Activated B cell treated with CpG ODN at 0.5 μM for 24 hours (primary cell): ENCODE measurements at regions not wholly inside any gene's neighbourhood (a gene's known extent, or its start where the extent isn't known, plus 50 kb on each side); places are given as distances from the start of the nearest gene placed in this dataset.

Experiments used
- ATAC-seq: fragments of 200-7000 bp; cut with Tn5 transposase; one replicate; pipeline ENCODE4 v1.10.0; 2021; ENCODE audit warnings: low read depth, mild to moderate bottlenecking, moderate library complexity
- CTCF ChIA-PET: fragments of 350-600 bp; sonication (Branson Sonifier 250); formaldehyde crosslinking; loops from one replicate; lab custom pipeline; 2021; ENCODE audit warnings: antibody characterized with exemption; lab: Charles Lee
- POLR2A ChIA-PET: fragments of 350-600 bp; sonication (Branson Sonifier 250); formaldehyde crosslinking; loops from one replicate; lab custom pipeline; 2021; ENCODE audit warnings: antibody characterized with exemption; lab: Charles Lee
- DNase-seq: peaks from one replicate; pipeline ENCODE4 v3.0.0; 2022
- H3K27ac Mint-ChIP-seq: one replicate; pipeline ENCODE4 v1.8.0; 2020; ENCODE audit warnings: mixed read lengths
- H3K27me3 Mint-ChIP-seq: one replicate; pipeline ENCODE4 v1.8.0; 2021; ENCODE audit warnings: mixed read lengths
- H3K36me3 Mint-ChIP-seq: one replicate; pipeline ENCODE4 v1.8.0; 2021; ENCODE audit warnings: low read depth, mixed read lengths
- H3K4me1 Mint-ChIP-seq: one replicate; pipeline ENCODE4 v1.8.0; 2021; ENCODE audit warnings: mixed read lengths
- H3K4me3 Mint-ChIP-seq: one replicate; pipeline ENCODE4 v1.8.0; 2020; ENCODE audit warnings: mild to moderate bottlenecking, mixed read lengths
- H3K9me3 Mint-ChIP-seq: one replicate; pipeline ENCODE4 v1.8.0; 2020; ENCODE audit warnings: mixed read lengths
- intact Hi-C: fragments of 100-400 bp; cut with micrococcal nuclease; formaldehyde crosslinking; loops from one replicate; pipeline ENCODE4 v1.15.1; 2024
- TF ChIP-seq, protein P1 (sequence below): fragments of 200-600 bp; IDR thresholded peaks from one replicate; pipeline ENCODE4 v1.8.0; 2022; ENCODE audit warnings: antibody characterized with exemption, mild to moderate bottlenecking

DNA sequence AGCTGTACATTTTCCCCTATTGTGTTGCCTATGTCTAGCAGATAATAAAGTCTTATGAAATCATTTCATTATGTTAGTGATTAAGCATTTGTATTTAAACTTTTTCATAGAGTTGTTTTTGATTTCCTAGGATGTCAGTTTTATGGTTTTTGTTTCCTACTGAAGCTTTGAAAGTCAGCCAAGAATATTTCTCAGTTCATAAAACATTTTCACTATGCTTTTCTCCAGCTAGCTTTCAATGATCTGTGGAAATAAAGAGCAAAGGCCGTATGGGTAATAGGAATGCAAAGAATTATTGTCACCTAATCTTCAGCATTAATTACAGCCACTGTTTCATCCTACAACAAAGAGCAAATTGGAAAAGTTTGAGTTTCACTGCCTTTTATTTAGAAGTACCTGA, 145.7 kb upstream of the NUDT6 start:
- no peak overlapping the region for H3K4me3 Mint-ChIP-seq
- peaks cover 6% of the 10 kb centered on the region for H3K36me3 Mint-ChIP-seq
- no peaks in the 10 kb centered on the region for H3K27me3 Mint-ChIP-seq
- TF ChIP-seq, protein P1, sequence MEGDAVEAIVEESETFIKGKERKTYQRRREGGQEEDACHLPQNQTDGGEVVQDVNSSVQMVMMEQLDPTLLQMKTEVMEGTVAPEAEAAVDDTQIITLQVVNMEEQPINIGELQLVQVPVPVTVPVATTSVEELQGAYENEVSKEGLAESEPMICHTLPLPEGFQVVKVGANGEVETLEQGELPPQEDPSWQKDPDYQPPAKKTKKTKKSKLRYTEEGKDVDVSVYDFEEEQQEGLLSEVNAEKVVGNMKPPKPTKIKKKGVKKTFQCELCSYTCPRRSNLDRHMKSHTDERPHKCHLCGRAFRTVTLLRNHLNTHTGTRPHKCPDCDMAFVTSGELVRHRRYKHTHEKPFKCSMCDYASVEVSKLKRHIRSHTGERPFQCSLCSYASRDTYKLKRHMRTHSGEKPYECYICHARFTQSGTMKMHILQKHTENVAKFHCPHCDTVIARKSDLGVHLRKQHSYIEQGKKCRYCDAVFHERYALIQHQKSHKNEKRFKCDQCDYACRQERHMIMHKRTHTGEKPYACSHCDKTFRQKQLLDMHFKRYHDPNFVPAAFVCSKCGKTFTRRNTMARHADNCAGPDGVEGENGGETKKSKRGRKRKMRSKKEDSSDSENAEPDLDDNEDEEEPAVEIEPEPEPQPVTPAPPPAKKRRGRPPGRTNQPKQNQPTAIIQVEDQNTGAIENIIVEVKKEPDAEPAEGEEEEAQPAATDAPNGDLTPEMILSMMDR = no peak
- POLR2A ChIA-PET = no interaction called here
- DNase-seq (no peak), ATAC-seq (no peak)
- H3K27ac Mint-ChIP-seq = no peak overlapping the region
- CTCF ChIA-PET = interaction anchor here (0.6 kb wide), 1 partner anchor 146 kb away, joined by 3 read pairs; no protein-coding TSS in a partner anchor
- intact Hi-C loops = no loop called here
- H3K4me1 Mint-ChIP-seq = no peaks in the 10 kb centered on the region
- H3K9me3 Mint-ChIP-seq = no peaks in the 10 kb centered on the region

DNA sequence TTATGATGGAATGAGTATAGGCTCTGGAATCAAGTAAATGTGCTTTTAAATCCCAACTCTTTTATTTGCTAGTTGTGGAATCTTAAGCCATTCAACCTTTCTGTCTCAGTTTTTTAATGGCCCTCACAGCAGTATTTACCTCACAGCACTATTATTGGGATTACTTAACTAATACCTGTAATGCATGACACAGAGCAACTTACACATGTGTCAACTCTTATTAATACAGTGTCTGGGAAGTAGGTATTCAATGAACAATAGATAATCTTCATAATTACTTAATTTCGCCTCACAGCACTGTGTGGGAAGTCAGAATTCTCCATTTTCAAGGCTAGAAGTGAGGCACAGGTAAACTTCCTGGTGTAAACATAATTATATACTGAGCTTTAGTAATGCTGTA, 149.7 kb upstream of the NUDT6 start:
- ATAC-seq (no peak), DNase-seq (no peak)
- CTCF ChIA-PET = no interaction called here
- Mint-ChIP-seq H3K4me1 (no peaks in the 10 kb centered on the region), H3K36me3 (no peaks in the 10 kb centered on the region), H3K4me3 (no peak overlapping the region), H3K9me3 (no peaks in the 10 kb centered on the region), H3K27me3 (no peaks in the 10 kb centered on the region), H3K27ac (no peak overlapping the region)
- POLR2A ChIA-PET = no interaction called here
- TF ChIP-seq, protein P1 = no peak
- intact Hi-C loops = no loop called here

DNA sequence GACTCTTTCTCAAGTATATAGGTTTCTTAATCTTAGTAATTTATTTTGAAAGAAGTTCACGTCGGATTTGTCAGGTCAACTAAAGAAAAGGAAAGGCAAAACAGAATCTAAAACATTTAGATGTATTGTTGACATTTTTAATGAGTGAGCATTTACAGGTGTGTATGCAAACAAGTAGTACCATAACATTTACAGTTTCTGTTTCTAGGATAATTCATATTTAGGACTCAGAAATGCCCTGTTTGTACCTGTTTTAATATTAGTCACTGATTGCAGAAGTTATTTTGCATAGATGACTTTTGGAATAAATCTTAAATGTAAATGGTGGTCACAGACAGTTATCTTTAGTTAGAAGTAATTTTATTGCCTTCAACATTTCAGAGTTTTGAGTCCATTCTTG, 151.3 kb upstream of the NUDT6 start:
- H3K27me3 Mint-ChIP-seq = no peaks in the 10 kb centered on the region
- DNase-seq (no peak), ATAC-seq (no peak)
- H3K9me3 Mint-ChIP-seq = no peaks in the 10 kb centered on the region
- H3K27ac Mint-ChIP-seq = no peak overlapping the region
- POLR2A ChIA-PET = no interaction called here
- no peaks in the 10 kb centered on the region for H3K4me1 Mint-ChIP-seq
- intact Hi-C loops = no loop called here
- TF ChIP-seq, protein P1 = no peak
- H3K4me3 Mint-ChIP-seq = no peak overlapping the region
- CTCF ChIA-PET = no interaction called here
- H3K36me3 Mint-ChIP-seq = peaks cover 3% of the 10 kb centered on the region

DNA sequence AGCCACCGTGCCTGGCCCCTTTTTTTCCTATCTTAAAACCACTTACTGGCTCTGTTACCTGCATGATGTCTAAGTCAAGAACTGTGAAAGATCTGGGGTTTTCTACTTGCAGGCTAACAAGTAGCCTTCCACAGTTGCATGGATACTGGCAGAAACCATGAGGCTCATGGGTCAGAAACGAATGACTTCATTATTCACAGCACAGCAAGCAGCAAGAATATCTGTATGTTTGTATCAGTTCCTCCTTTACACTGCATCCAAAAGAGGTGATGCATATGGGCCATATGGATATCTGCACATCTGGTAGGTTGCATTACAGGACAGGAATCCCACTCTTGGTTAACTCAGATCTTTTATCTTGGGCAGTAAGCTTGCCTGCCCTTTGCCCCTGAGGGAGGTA, 154.9 kb upstream of the NUDT6 start:
- CTCF ChIA-PET = no interaction called here
- H3K36me3 Mint-ChIP-seq = peaks cover 10% of the 10 kb centered on the region
- no peak overlapping the region for H3K4me3 Mint-ChIP-seq
- DNase-seq = no peak
- POLR2A ChIA-PET = no interaction called here
- peaks cover under 1% of the 10 kb centered on the region for H3K4me1 Mint-ChIP-seq
- no peaks in the 10 kb centered on the region for H3K9me3 Mint-ChIP-seq
- no peak for ATAC-seq
- no peak overlapping the region for H3K27ac Mint-ChIP-seq
- intact Hi-C loops = no loop called here
- H3K27me3 Mint-ChIP-seq = no peaks in the 10 kb centered on the region
- TF ChIP-seq, protein P1 = no peak

DNA sequence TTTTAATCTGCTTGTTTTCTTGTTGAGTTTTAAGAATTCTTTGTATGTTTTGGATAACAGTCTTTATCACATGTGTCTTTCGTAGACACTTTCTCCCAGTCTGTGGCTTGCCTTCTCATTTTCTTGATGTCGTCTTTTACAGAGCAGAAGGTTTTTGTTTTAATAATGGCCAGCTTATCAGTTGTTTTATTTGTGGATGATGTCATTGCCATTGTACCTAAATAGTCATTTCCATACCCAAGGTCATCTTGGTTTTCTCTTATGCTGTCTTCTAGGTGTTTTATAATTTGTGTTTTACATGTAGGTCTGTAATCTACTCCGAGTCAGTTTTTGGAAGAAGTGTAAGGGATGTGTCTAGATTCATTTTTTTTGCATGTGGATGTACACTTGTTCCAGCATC, 159.6 kb upstream of the NUDT6 start:
- CTCF ChIA-PET = no interaction called here
- Mint-ChIP-seq H3K4me3 (no peak overlapping the region), H3K4me1 (peaks cover 14% of the 10 kb centered on the region), H3K27me3 (no peaks in the 10 kb centered on the region), H3K27ac (no peak overlapping the region), H3K9me3 (peaks cover 2% of the 10 kb centered on the region), H3K36me3 (peaks cover 17% of the 10 kb centered on the region)
- POLR2A ChIA-PET = no interaction called here
- ATAC-seq (no peak), DNase-seq (no peak)
- intact Hi-C loops = no loop called here
- TF ChIP-seq, protein P1 = no peak
